22Rv1 (cell line): ENCODE measurements at regions not wholly inside any gene's neighbourhood (a gene's known extent, or its start where the extent isn't known, plus 50 kb on each side); places are given as distances from the start of the nearest gene placed in this dataset.
"Not testable (repeated sequence)": the region's sequence is repeated elsewhere in the genome, so short reads cannot be mapped to it uniquely, and the experiment has no call there.

Source experiments
- H3K27ac ChIP-seq: fragments of 450-650 bp; 2 replicates; pipeline ENCODE4 v1.5.1; 2017
- CTCF ChIP-seq: fragments of 450-650 bp; IDR thresholded peaks from 2 replicates; pipeline ENCODE4 v1.5.1; 2017; ENCODE audit warnings: mild to moderate bottlenecking
- ZFX ChIP-seq: fragments of 450-650 bp; IDR thresholded peaks from 2 replicates; pipeline ENCODE4 v1.6.1; 2017; ENCODE audit warnings: antibody characterized with exemption, borderline replicate concordance

GRCh38 chr21:14306126-14306907 lies 76.6 kb downstream of the HSPA13 start:
- no peak overlapping the region for H3K27ac ChIP-seq
- peak; percentile 37 for TF ChIP-seq CTCF
- TF ChIP-seq ZFX: no peak

- TF ChIP-seq ZFX (no peak), CTCF (no peak)
- H3K27ac ChIP-seq: no peak overlapping the region
These were observed 79.0 kb downstream of the HSPA13 start for GRCh38 chr21:14303731-14304488.

GRCh38 chr21:14300074-14300473 lies 82.9 kb downstream of the HSPA13 start:
- TF ChIP-seq CTCF: no peak
- TF ChIP-seq ZFX: no peak
- no peak overlapping the region for H3K27ac ChIP-seq

GRCh38 chr21:14290576-14290975 lies 74.6 kb downstream of the RBM11 start:
- H3K27ac ChIP-seq: no peak overlapping the region
- no peak for TF ChIP-seq ZFX
- no peak for TF ChIP-seq CTCF

- no peak overlapping the region for H3K27ac ChIP-seq
- TF ChIP-seq ZFX: no peak
These were observed 73.0 kb downstream of the RBM11 start for GRCh38 chr21:14288922-14289321.

GRCh38 chr21:14285147-14285761 lies 69.3 kb downstream of the RBM11 start:
- no peak overlapping the region for H3K27ac ChIP-seq
- TF ChIP-seq ZFX (no peak), CTCF (no peak)

- no peak overlapping the region for H3K27ac ChIP-seq
- TF ChIP-seq ZFX (no peak), CTCF (no peak)
These were observed 68.5 kb downstream of the RBM11 start for GRCh38 chr21:14284481-14284880.

- not testable (repeated sequence) for H3K27ac ChIP-seq
These were observed 65.4 kb downstream of the RBM11 start for GRCh38 chr21:14281188-14281900.
